HepG2 (cell line): ENCODE measurements at regions not wholly inside any gene's neighbourhood (a gene's known extent, or its start where the extent isn't known, plus 50 kb on each side); places are given as distances from the start of the nearest gene placed in this dataset.

Experiments
- ATAC-seq: fragments of 200-7000 bp; cut with Tn5 transposase; 3 replicates; pipeline ENCODE4 v1.9.1; 2020; ENCODE audit warnings: mild to moderate bottlenecking, moderate library complexity
- BruUV-seq: library from RNA; stranded (reverse); fragments of 400-500 nt; replicated peaks from 2 replicates; lab custom pipeline; 2021; lab: Mats Ljungman, UMichigan
- CTCF ChIA-PET: fragments of 300-600 bp; formaldehyde crosslinking; extraction: SDS; loops from one replicate; lab custom pipeline; 2021; ENCODE audit warnings: low total read pairs, inconsistent platforms, low intra/inter-chr PET ratio; lab: Yijun Ruan, JAX
- POLR2A ChIA-PET: fragments of 350-600 bp; sonication (Branson Sonifier 250); formaldehyde crosslinking; loops from one replicate; lab custom pipeline; 2020; ENCODE audit warnings: antibody characterized with exemption, inconsistent platforms; lab: Yijun Ruan, JAX
- DNase-seq: peaks from one replicate; pipeline ENCODE4 v3.0.0-alpha.2; 2015; ENCODE audit warnings: low spot score
- FAIRE-seq: peaks from 3 replicates; lab custom pipeline; 2011; peaks lifted over from hg19 to GRCh38; lab: Jason Lieb, UNC
- H2AFZ ChIP-seq: one replicate; pipeline ENCODE4 v1.6.1; 2011; ENCODE audit warnings: low read length, inconsistent platforms
- H3K27ac ChIP-seq: fragments of 300-600 bp; 3 replicates; pipeline ENCODE4 v1.8.0; 2011; ENCODE audit warnings: mixed run types, mild to moderate bottlenecking, mixed read lengths, low read length, inconsistent platforms; ENCODE audit not compliant: insufficient read depth; ENCODE audit errors: extremely low read length
- H3K27me3 ChIP-seq, 2 experiments: fragments of 200-600 bp in 1 of 2; 2 replicates in 1 of 2; 3 replicates in 1 of 2; pipeline versions ENCODE4 v1.6.0 to v1.8.0; 2011; ENCODE audit warnings: low read length in 2 of 2, mild to moderate bottlenecking in 2 of 2, moderate library complexity in 2 of 2, inconsistent platforms in 1 of 2; ENCODE audit not compliant: insufficient read depth in 2 of 2, control insufficient read depth in 1 of 2
- H3K36me3 ChIP-seq, 2 experiments: fragments of 200-600 bp in 1 of 2; replicated peaks in 1 of 2; 2 replicates in 1 of 2; 3 replicates in 1 of 2; pipeline versions ENCODE4 v1.5.1 to v1.8.0; 2011; ENCODE audit warnings: low read length in 2 of 2, inconsistent platforms in 1 of 2; ENCODE audit not compliant: insufficient read depth in 2 of 2, control insufficient read depth in 1 of 2
- H3K4me1 ChIP-seq: 2 replicates; pipeline ENCODE4 v1.5.1; 2012; ENCODE audit warnings: low read length, inconsistent platforms; ENCODE audit not compliant: insufficient read depth
- H3K4me2 ChIP-seq: 2 replicates; pipeline ENCODE4 v1.6.0; 2011; ENCODE audit warnings: low read depth, low read length, inconsistent platforms
- H3K4me3 ChIP-seq, 3 experiments: fragments of 200-600 bp in 1 of 3; sonication (generic), shearing (Covaris generic) in 1 of 3; replicated peaks in 1 of 3; 2 replicates each; pipeline ENCODE4 v1.5.1; 2011 to 2016; ENCODE audit warnings: low read length in 3 of 3, inconsistent platforms in 2 of 3, low read depth in 2 of 3, mild to moderate bottlenecking in 2 of 3, control low read depth in 1 of 3, mixed read lengths in 1 of 3; ENCODE audit not compliant: insufficient read depth in 1 of 3
- H3K79me2 ChIP-seq: one replicate; pipeline ENCODE4 v1.6.1; 2011; ENCODE audit warnings: low read length, inconsistent platforms; ENCODE audit not compliant: insufficient read depth
- H3K9ac ChIP-seq: 2 replicates; pipeline ENCODE4 v1.6.0; 2011; ENCODE audit warnings: mild to moderate bottlenecking, low read depth, low read length, inconsistent platforms; ENCODE audit not compliant: insufficient read depth
- H3K9me3 ChIP-seq: 2 replicates; pipeline ENCODE4 v1.5.1; 2012; ENCODE audit warnings: mild to moderate bottlenecking, low read length
- H4K20me1 ChIP-seq: 2 replicates; pipeline ENCODE4 v1.6.0; 2011; ENCODE audit warnings: inconsistent platforms, mild to moderate bottlenecking, low read length, moderate library complexity; ENCODE audit not compliant: insufficient read depth
- AGO1 ChIP-seq: fragments of 200-400 bp; formaldehyde crosslinking; IDR thresholded peaks from 2 replicates; pipeline ENCODE4 v1.6.1; 2017; ENCODE audit warnings: mild to moderate bottlenecking, low read depth, low read length, moderate library complexity; ENCODE audit not compliant: poor library complexity, severe bottlenecking
- CTCF ChIP-seq: sonication (generic); formaldehyde crosslinking; IDR thresholded peaks from 2 replicates; pipeline ENCODE4 v1.5.0; 2020; ENCODE audit warnings: mild to moderate bottlenecking, missing genetic modification reagents, moderate library complexity
- KIAA2018 ChIP-seq: sonication (generic); formaldehyde crosslinking; IDR thresholded peaks from 2 replicates; pipeline ENCODE4 v1.5.0; 2020; ENCODE audit warnings: mild to moderate bottlenecking, missing genetic modification reagents, borderline replicate concordance
- NFYC ChIP-seq: IDR thresholded peaks from 2 replicates; pipeline ENCODE4 v1.6.1; 2016; ENCODE audit warnings: missing genetic modification reagents, missing compliant biosample characterization
- PHF21A ChIP-seq: sonication (generic); formaldehyde crosslinking; IDR thresholded peaks from 2 replicates; pipeline ENCODE4 v1.5.0; 2020; ENCODE audit warnings: mild to moderate bottlenecking, missing genetic modification reagents
- TCF12 ChIP-seq, 2 experiments: fragments of 450-650 bp in 1 of 2; sonication (generic) in 1 of 2; formaldehyde crosslinking in 1 of 2; IDR thresholded peaks; 2 replicates each; pipeline versions ENCODE4 v1.6.1 to v1.8.0; 2017 to 2022; ENCODE audit warnings: antibody characterized with exemption in 1 of 2, mild to moderate bottlenecking in 1 of 2, missing genetic modification reagents in 1 of 2, moderate library complexity in 1 of 2
- ZNF234 ChIP-seq: sonication (generic); formaldehyde crosslinking; conservative IDR thresholded peaks from 2 replicates; pipeline ENCODE4 v1.5.1; 2020; ENCODE audit warnings: mild to moderate bottlenecking, missing genetic modification reagents
- ZNF317 ChIP-seq: sonication (generic); formaldehyde crosslinking; IDR thresholded peaks from 2 replicates; pipeline ENCODE4 v1.5.0; 2020; ENCODE audit warnings: mild to moderate bottlenecking, missing genetic modification reagents
- ZNF333 ChIP-seq: sonication (generic); formaldehyde crosslinking; IDR thresholded peaks from 2 replicates; pipeline ENCODE4 v1.4.0; 2020; ENCODE audit warnings: mild to moderate bottlenecking, missing genetic modification reagents, borderline replicate concordance
- ZNF547 ChIP-seq: sonication (generic); formaldehyde crosslinking; IDR thresholded peaks from 2 replicates; pipeline ENCODE4 v1.5.1; 2020; ENCODE audit warnings: mild to moderate bottlenecking, missing genetic modification reagents
- ZNF710 ChIP-seq: sonication (generic); formaldehyde crosslinking; IDR thresholded peaks from 2 replicates; pipeline ENCODE4 v1.5.0; 2020; ENCODE audit warnings: mild to moderate bottlenecking, missing genetic modification reagents, borderline replicate concordance
- in situ Hi-C: cut with HindIII; loops from 2 replicates; pipeline ENCODE4 v1.10.0; 2017; ENCODE audit warnings: low pct_unique_long_range_greater_than_20kb; ENCODE audit not compliant: extremely low pct_ligation_motif_present
- intact Hi-C: fragments of 100-400 bp; cut with micrococcal nuclease; formaldehyde crosslinking; loops from one replicate; pipeline ENCODE4 v1.10.0; 2022; ENCODE audit not compliant: unreplicated experiment

- Histone ChIP-seq H3K79me2 (no peaks in the 10 kb centered on the region), H2AFZ (no peak overlapping the region), H3K9ac (no peak overlapping the region), H3K27ac (no peak overlapping the region), H3K9me3 (peaks cover 43% of the 10 kb centered on the region), H3K4me1 (no peaks in the 10 kb centered on the region), H3K4me2 (no peak overlapping the region), H3K36me3 (no peaks in the 10 kb centered on the region), H4K20me1 (no peaks in the 10 kb centered on the region)
- FAIRE-seq, result no peak
- no TSS peak for BruUV-seq
- in situ Hi-C loops, result no loop called here
- ATAC-seq, result no peak
- no peak for DNase-seq
- CTCF ChIA-PET, result no interaction called here
- TF ChIP-seq PHF21A (CRISPR knock-in tag), result no peak
- no peak for TF ChIP-seq KIAA2018
- no peak for TF ChIP-seq AGO1
- no peak for TF ChIP-seq ZNF547 (CRISPR knock-in tag)
- no peak for TF ChIP-seq ZNF710 (CRISPR knock-in tag)
- no peak for TF ChIP-seq NFYC (CRISPR knock-in tag)
- TF ChIP-seq ZNF333 (CRISPR knock-in tag), result no peak
- TF ChIP-seq ZNF234 (CRISPR knock-in tag), result no peak
- no peak for TF ChIP-seq ZNF317
- TF ChIP-seq TCF12 (IDR thresholded peaks at IDR 0.05), result no peak
- no peak for TF ChIP-seq TCF12 (CRISPR knock-in tag; IDR thresholded peaks at IDR 0.05)
- TF ChIP-seq CTCF (CRISPR knock-in tag), result no peak
- TF ChIP-seq, all 625 proteins: peak for 0
- Histone ChIP-seq H3K4me3 (no peak overlapping the region), H3K27me3 (no peaks in the 10 kb centered on the region)
- POLR2A ChIA-PET, result no interaction called here
- intact Hi-C loops, result no loop called here
Measured at GRCh38 chrX:146921204-146921603, 106.7 kb upstream of the CXorf51A start.
